OCI-LY1 (cell line): ENCODE measurements at regions not wholly inside any gene's neighbourhood (a gene's known extent, or its start where the extent isn't known, plus 50 kb on each side); places are given as distances from the start of the nearest gene placed in this dataset.

Experiments used
- H2AFZ ChIP-seq: fragments of 200-600 bp; sonication (generic), shearing (Covaris generic); 2 replicates; pipeline ENCODE4 v1.6.0; 2014; ENCODE audit warnings: antibody characterized with exemption, mild to moderate bottlenecking, low read length
- H3F3A ChIP-seq: fragments of 200-600 bp; sonication (generic), shearing (Covaris generic); 2 replicates; pipeline ENCODE4 v1.6.0; 2014; ENCODE audit warnings: mild to moderate bottlenecking, antibody characterized with exemption, low read length, moderate library complexity; ENCODE audit not compliant: insufficient read depth
- H3K27ac ChIP-seq: fragments of 200-600 bp; sonication (generic); 2 replicates; pipeline ENCODE4 v1.5.1; 2014; ENCODE audit warnings: low read length, mixed run types, mild to moderate bottlenecking, low read depth; ENCODE audit not compliant: poor library complexity, severe bottlenecking
- H3K27me3 ChIP-seq: fragments of 200-600 bp; sonication (generic); 2 replicates; pipeline ENCODE4 v1.6.0; 2014; ENCODE audit warnings: antibody characterized with exemption, mild to moderate bottlenecking, low read length, moderate library complexity; ENCODE audit not compliant: insufficient read depth
- H3K36me3 ChIP-seq: fragments of 200-600 bp; sonication (generic); 2 replicates; pipeline ENCODE4 v1.6.1; 2014; ENCODE audit warnings: mild to moderate bottlenecking, antibody characterized with exemption, low read length, moderate library complexity, mixed read lengths; ENCODE audit not compliant: insufficient read depth
- H3K4me1 ChIP-seq: fragments of 200-600 bp; sonication (generic); 2 replicates; pipeline ENCODE4 v1.5.1; 2014; ENCODE audit warnings: mild to moderate bottlenecking, low read length, moderate library complexity; ENCODE audit not compliant: insufficient read depth, severe bottlenecking
- H3K4me2 ChIP-seq: fragments of 200-600 bp; sonication (generic), shearing (Covaris generic); 2 replicates; pipeline ENCODE4 v1.6.1; 2014; ENCODE audit warnings: low read length
- H3K4me3 ChIP-seq: fragments of 200-600 bp; sonication (generic); 2 replicates; pipeline ENCODE4 v1.5.1; 2014; ENCODE audit warnings: low read length, low read depth, mild to moderate bottlenecking, mixed read lengths; ENCODE audit not compliant: poor library complexity, severe bottlenecking
- H3K79me2 ChIP-seq: fragments of 200-600 bp; shearing (Covaris generic); 2 replicates; pipeline ENCODE4 v1.6.1; 2016; ENCODE audit warnings: mixed run types, low read length, mixed read lengths; ENCODE audit not compliant: insufficient read depth
- H3K9ac ChIP-seq: fragments of 200-600 bp; sonication (generic), shearing (Covaris generic); 2 replicates; pipeline ENCODE4 v1.6.1; 2014; ENCODE audit warnings: mild to moderate bottlenecking, low read length, mixed read lengths
- H3K9me2 ChIP-seq: fragments of 200-600 bp; sonication (generic), shearing (Covaris generic); 2 replicates; pipeline ENCODE4 v1.6.1; 2014; ENCODE audit warnings: low read depth, mild to moderate bottlenecking, low read length, mixed read lengths
- H3K9me3 ChIP-seq: fragments of 200-600 bp; shearing (Covaris generic); 2 replicates; pipeline ENCODE4 v1.6.1; 2014; ENCODE audit warnings: low read length, mixed read lengths
- H4K20me1 ChIP-seq: fragments of 200-600 bp; sonication (generic), shearing (Covaris generic); 2 replicates; pipeline ENCODE4 v1.6.0; 2016; ENCODE audit warnings: mild to moderate bottlenecking, low read length; ENCODE audit not compliant: insufficient read depth
- EZH2 ChIP-seq: fragments of 200-600 bp; sonication (generic), shearing (Covaris generic); IDR thresholded peaks from 2 replicates; pipeline ENCODE4 v1.8.0; 2017; ENCODE audit warnings: borderline replicate concordance, mixed run types, mild to moderate bottlenecking, antibody characterized with exemption, low read length, moderate library complexity, mixed read lengths
- TF ChIP-seq, protein P1 (sequence below): fragments of 200-600 bp; sonication (generic), shearing (Covaris generic); IDR thresholded peaks from 2 replicates; pipeline ENCODE4 v1.5.1; 2017; ENCODE audit warnings: mild to moderate bottlenecking, antibody characterized with exemption, low read length, moderate library complexity, mixed read lengths

DNA sequence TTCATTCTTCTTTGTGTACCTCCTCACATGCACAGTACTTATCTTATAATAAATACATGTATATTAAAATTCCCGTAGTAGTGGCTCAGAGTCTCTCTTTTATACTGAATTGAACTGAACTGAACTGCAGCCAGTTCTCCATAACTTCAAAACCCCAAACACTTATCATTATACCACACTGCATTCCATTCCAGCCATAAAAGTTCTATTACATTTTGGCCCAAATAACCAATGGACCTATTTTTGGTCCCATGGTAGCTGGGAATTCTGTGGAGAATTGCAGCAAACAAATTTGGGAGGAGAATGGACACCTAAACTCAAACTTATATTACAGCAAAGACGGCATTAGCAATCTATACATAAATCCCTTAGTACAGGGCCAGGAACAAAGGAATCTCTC is 86.6 kb upstream of the C1orf87 start:
- H3K27ac ChIP-seq, result no peak overlapping the region
- no peak for TF ChIP-seq EZH2
- TF ChIP-seq, protein P1, sequence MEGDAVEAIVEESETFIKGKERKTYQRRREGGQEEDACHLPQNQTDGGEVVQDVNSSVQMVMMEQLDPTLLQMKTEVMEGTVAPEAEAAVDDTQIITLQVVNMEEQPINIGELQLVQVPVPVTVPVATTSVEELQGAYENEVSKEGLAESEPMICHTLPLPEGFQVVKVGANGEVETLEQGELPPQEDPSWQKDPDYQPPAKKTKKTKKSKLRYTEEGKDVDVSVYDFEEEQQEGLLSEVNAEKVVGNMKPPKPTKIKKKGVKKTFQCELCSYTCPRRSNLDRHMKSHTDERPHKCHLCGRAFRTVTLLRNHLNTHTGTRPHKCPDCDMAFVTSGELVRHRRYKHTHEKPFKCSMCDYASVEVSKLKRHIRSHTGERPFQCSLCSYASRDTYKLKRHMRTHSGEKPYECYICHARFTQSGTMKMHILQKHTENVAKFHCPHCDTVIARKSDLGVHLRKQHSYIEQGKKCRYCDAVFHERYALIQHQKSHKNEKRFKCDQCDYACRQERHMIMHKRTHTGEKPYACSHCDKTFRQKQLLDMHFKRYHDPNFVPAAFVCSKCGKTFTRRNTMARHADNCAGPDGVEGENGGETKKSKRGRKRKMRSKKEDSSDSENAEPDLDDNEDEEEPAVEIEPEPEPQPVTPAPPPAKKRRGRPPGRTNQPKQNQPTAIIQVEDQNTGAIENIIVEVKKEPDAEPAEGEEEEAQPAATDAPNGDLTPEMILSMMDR, result no peak

DNA sequence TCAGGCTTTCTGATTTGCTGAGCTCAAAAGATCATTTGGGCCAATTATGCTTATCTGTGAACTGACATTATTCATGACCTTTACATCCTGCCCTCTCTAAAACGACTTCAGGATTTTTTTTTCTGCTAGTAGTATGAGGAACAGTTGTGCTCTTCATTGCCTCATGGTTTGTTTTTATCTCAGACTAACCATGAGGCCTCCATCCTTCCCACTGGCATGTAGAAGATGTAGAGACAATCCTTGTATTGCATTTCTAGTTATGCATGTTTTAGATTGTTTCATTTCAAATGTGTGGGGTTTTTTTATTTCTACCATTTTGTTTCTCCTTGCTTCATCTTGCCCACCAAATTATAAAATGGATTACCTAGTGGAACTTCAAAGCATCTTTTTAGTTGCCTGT is 82.8 kb upstream of the C1orf87 start:
- H3K36me3 ChIP-seq, result no peaks in the 10 kb centered on the region
- H3K9ac ChIP-seq, result no peak overlapping the region
- H3K9me3 ChIP-seq, result no peaks in the 10 kb centered on the region
- no peak for TF ChIP-seq EZH2
- TF ChIP-seq, protein P1, result no peak
- no peak overlapping the region for H3K4me2 ChIP-seq
- H2AFZ ChIP-seq, result no peak overlapping the region
- no peaks in the 10 kb centered on the region for H3K27me3 ChIP-seq
- H3F3A ChIP-seq, result no peaks in the 10 kb centered on the region
- no peaks in the 10 kb centered on the region for H3K9me2 ChIP-seq
- H3K79me2 ChIP-seq, result no peaks in the 10 kb centered on the region
- no peak overlapping the region for H3K27ac ChIP-seq
- H4K20me1 ChIP-seq, result no peaks in the 10 kb centered on the region
- H3K4me3 ChIP-seq, result no peak overlapping the region
- no peaks in the 10 kb centered on the region for H3K4me1 ChIP-seq

More for the DNA sequence above, 86.6 kb upstream of the C1orf87 start:
- H2AFZ ChIP-seq, result no peak overlapping the region
- no peaks in the 10 kb centered on the region for H3K27me3 ChIP-seq
- H3K4me2 ChIP-seq, result no peak overlapping the region
- no peaks in the 10 kb centered on the region for H4K20me1 ChIP-seq
- no peaks in the 10 kb centered on the region for H3F3A ChIP-seq
- H3K9ac ChIP-seq, result no peak overlapping the region
- no peaks in the 10 kb centered on the region for H3K9me2 ChIP-seq
- H3K79me2 ChIP-seq, result no peaks in the 10 kb centered on the region
- H3K4me3 ChIP-seq, result no peak overlapping the region
- H3K9me3 ChIP-seq, result no peaks in the 10 kb centered on the region
- no peaks in the 10 kb centered on the region for H3K4me1 ChIP-seq
- H3K36me3 ChIP-seq, result no peaks in the 10 kb centered on the region

DNA sequence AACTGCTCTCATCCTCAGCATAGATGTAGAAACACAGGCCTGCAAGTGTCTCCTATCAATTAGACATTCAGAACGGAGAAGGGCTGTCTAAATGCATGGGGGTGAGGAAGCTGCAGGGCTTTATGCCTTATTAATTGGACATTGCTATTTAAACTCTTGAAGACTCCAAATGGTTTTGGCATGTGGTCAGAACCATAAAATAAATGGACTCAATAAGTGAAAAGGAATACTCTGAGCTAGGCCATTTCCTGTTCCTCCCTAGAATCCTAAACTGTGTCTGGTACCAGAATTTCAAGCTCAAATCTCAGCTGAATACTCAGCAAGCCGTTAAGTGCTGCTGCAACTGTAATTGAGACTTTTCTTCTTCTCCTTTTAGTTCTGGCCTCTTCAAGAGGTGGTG is 80.4 kb upstream of the C1orf87 start:
- Histone ChIP-seq H3K4me3 (no peak overlapping the region), H3K4me2 (no peak overlapping the region), H3K27me3 (no peaks in the 10 kb centered on the region), H3K36me3 (no peaks in the 10 kb centered on the region), H3F3A (no peaks in the 10 kb centered on the region), H3K9me2 (no peaks in the 10 kb centered on the region), H3K4me1 (no peaks in the 10 kb centered on the region), H2AFZ (no peak overlapping the region), H3K9ac (no peak overlapping the region), H3K9me3 (no peaks in the 10 kb centered on the region), H4K20me1 (no peaks in the 10 kb centered on the region), H3K27ac (no peak overlapping the region), H3K79me2 (no peaks in the 10 kb centered on the region)
- TF ChIP-seq EZH2, result no peak
- TF ChIP-seq, protein P1, result no peak
